Activated CD4-positive, alpha-beta T cell treated with anti-CD3 and anti-CD28 coated beads for 24 hours (primary cell): ENCODE measurements at regions not wholly inside any gene's neighbourhood (a gene's known extent, or its start where the extent isn't known, plus 50 kb on each side); places are given as distances from the start of the nearest gene placed in this dataset.

Source experiments
- DNase-seq, 2 donors: peaks; one replicate each; pipeline ENCODE4 v3.0.0-alpha.2; 2020; ENCODE audit warnings: low read depth in 2 of 2

GRCh38 chr4:81883530-81884450 lies 412.1 kb upstream of the RASGEF1B start:
- no peak for DNase-seq

DNA sequence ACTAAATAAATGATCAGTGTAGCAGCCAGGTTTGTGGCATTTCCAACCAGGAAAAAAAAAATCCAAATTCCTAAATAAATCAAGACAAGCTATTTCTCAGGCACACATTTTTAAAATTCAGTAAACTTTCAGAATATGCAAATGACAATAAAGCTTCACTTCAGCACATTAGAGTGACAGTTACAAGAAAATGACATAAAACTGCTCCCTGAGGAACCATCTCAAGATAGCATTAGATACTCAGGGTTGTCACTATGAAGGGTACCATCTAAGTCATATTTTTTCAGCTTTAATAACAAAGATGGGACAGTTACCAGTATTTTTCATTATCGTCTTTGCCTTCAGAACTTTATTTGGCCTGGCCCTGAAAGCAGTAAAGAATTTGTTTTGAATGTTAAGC lies 411.3 kb upstream of the RASGEF1B start:
- no peak for DNase-seq

DNA sequence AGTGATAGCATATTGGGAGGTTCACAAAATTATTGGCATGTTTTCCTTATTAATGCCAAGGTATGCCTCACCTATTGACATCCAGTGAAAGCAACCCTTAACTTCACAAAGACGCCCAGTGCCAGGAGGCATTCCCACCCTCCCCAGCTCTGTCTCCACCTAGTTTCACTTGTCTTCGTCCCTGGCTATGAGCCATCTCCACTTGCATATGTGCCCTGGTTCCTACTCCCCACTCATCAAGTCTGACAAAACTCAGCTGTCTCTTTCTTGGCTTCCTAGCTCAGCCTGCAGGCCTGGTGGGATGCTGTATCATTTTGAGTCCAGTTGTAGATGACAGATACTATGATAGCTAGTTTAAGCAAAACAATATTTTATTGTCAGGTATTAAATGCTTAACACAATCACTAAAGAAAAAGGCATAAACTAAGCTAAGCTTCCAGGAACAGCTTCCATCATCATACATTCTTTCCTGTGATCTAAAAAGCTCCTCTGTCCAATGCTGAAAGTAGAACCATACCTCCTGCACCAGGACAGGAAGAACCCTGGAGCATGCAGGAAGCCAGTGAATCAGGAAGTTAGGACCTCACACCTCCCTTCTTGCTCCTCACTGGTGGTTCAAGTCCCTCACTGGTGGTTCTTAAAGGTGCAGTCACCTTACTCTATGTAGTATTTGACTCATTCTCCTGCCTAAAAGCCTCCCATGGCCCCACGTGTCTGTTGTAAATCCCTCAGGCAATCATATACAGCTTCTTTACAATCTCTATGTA lies 410.3 kb upstream of the RASGEF1B start:
- no peak for DNase-seq

DNA sequence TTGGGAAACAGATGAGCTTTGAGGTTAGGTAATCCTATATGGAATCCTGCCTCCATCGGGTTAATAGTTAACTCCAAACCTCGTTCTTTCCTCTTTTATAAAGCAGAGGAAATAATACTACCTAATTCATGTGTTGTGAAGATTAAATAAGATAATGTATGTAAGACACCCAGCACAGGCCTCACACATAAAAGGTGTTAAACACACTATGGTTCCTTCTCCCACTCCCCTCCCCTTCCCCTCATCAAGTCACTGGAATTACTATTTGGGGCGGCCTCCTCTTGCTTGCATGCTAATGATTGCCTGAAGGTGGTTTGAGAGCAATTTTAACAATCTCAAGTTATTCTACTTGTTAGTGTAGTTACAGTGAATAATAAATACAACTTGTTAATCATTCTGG lies 404.4 kb upstream of the RASGEF1B start:
- DNase-seq = no peak

DNA sequence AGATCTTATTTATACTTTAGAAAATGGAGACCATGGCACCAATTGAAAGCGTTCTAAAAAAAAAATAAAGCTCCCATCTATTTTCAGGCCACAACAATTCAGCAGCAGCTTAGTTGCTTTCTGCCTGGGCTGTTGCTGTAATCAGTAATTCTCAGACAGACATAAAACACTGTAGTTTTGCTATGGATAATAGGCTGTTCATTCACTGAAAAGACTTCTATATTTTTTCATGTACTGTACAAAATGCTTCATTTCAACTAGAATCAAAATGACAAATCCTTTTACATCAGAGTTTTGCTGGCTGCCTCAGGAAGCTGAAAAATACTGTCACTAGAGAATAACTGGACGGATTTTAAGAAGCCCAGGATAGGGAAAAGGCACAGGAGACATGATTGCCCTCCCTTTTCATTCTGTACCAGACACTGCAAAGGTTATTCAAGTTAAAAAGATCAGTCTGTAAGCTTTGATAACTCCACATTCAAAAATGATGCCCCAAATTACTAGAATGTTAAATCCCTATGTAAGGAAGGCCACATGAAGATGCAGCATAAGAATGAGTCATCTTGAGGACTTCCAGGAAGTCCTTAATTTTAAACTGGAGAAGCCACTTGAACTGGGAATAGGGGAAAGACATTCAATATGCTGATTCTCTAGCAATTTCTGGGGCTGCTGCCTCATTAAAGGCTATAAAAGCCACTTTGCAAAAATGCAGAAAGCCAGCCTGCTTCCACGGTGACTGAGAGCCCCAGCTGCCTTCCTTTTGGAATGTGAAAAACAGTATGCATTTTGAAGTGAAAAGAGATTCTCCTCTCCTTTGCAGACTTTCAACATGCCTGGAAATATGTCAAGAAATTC lies 403.2 kb upstream of the RASGEF1B start:
- DNase-seq = no peak

- no peak for DNase-seq
Observed at GRCh38 chr4:81870275-81870674, 398.6 kb upstream of the RASGEF1B start.

DNA sequence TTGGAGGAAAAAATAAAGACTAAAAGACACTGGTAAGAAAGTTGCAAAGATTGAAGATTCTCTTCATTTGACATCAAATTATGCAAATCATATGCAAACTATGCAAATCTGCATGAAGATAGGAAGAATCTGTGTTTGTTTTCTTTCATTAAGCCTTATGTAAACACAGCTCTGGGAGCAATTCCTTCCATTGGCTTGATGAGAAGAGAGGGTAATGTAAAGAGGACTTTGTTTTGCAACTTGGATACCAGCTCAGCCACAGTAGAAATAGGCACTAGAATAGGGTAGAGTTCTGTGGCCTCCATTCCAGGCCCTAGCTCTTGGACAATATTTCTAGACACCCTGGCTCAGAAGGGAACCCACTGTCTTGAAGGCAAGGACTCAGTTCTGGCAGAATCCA lies 388.4 kb upstream of the RASGEF1B start:
- no peak for DNase-seq

- no peak for DNase-seq
Observed at GRCh38 chr4:81854406-81854805, 382.7 kb upstream of the RASGEF1B start.

DNA sequence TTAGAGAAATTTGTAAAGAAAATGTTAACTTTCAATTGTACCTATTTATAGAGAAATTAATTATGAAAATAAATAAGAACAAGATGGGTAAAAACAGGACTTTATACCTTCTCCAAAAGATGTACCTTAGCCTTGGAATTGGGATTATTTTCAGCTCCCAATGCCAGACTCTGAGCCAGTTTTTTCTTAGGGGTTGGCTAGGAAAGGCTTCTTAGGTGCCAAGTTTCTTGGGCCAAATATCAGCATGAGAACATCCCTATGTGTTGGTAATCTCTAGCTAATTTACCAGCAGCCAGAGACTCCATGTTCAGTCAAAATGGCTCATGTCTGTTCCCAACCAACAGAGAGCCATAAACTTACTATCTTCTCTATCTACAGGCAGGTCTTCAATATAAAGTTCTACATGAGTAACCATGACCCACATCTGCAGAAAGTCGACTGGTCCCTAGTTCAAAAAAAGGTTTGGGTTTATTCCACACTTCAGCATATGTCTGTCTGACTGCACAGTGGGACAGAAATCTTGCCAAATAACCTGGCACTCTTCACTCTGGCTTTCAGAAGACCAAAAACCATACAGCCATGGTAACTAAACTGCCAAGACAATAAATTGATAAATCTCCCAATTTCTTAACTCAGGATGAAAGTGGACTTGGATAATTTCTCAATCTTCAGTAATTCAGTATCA lies 380.5 kb upstream of the RASGEF1B start:
- DNase-seq = no peak

DNA sequence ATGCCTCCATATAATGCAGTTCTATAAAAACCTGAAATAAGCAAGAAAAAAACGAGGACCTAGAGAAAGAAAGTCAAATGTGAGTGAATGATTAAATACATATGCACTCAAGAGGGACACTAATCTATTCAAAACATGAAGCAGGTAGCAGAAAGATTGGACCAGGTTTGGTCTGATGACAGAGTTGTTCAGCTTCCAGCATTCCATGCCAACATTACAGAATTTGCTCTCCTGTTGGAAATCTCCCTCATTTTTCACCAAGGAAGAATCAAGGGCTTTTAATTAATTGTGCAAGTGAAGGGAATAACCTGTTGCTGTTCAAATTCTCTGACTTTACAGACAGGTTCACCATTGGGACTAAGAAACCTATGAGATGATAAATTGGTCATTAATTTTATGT lies 379.0 kb upstream of the RASGEF1B start:
- DNase-seq = no peak

GRCh38 chr4:81845761-81846160 lies 374.1 kb upstream of the RASGEF1B start:
- no peak for DNase-seq

GRCh38 chr4:81845273-81845672 lies 373.6 kb upstream of the RASGEF1B start:
- DNase-seq = no peak

- peak; percentile 52 to 58 for DNase-seq
Observed at GRCh38 chr4:81844717-81845116, 373.0 kb upstream of the RASGEF1B start.

GRCh38 chr4:81839347-81840042 lies 367.8 kb upstream of the RASGEF1B start:
- no peak for DNase-seq

GRCh38 chr4:81838586-81838985 lies 366.9 kb upstream of the RASGEF1B start:
- no peak for DNase-seq

DNA sequence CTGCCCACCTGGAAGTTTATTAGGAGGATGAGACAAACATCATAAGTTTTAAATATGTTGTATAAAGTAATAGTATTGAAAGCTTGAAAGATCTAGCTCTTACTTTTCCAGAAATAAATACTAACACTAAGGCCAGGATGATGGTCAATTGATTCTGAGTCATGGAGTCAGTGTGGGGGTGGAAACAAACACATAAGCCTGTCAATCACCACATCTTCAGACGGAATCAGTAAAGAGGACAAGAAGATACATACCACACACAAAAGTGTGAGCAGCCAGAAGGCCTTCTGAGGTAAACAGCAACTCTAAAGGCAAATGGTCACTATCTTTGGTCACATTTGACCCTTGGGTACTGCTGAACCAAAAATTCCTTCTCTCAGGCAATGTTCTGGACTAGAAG lies 365.0 kb upstream of the RASGEF1B start:
- DNase-seq = no peak

- no peak for DNase-seq
Observed at GRCh38 chr4:81833576-81833975, 361.9 kb upstream of the RASGEF1B start.

- no peak for DNase-seq
Observed at GRCh38 chr4:81828991-81829390, 357.3 kb upstream of the RASGEF1B start.

DNA sequence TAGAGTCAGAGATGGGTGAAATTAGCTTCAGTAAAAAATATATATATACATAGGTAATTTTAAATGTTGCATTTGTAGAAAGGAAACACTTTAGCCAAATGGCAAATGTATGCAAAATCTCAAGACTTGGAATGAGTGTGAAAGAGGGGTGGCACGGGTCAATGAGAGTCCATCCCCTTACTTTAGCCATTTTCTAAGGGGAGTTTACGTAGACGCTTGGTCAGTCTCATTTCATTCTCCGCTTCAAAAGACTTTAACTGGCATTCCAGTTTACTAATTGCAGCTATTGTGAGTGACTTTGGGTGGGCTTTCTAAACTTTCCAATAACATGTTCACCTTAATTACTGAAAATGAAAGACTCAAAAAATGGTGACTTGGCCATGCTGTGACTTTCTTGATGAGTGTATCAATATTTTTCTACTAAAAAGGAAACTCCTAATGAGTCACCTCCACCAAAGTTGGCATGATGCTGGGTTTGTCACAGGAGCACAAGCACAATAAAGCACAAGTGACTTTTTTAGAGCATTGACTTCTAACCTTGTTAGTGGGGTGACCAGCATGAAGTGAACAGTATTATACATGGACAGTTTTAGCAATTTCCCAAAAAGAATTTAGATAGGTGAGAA lies 356.0 kb upstream of the RASGEF1B start:
- peak in 1 of 2 donors; percentile 24 for DNase-seq

DNA sequence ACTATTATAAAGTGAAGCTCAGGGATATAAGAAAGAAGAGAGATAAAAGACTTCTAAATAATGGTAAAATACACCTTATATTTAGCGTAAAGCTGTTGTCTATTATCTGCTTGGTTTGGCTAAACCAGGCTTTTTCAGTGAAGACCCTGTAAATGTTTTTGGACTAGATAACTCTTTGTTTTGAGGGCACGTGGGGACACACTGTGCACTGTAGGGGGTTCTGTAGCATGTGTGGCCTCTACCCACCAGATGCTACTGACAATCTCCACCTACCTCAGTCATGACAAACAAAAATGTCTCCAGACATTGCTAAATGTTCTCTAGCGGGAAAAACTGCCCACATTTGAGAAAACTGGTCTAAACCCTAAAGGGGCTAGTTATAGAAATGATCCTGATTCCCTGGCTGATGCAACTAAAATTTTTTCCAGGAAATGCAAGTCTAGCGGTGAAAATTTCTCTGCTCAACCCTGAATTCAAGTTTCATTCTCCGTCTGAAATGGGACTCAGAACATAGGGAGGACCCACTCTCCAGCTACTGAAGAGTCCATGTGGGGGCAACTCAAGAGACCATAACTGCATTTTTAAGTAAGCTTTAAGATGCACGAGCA lies 355.2 kb upstream of the RASGEF1B start:
- no peak for DNase-seq
